ENCODE measurements at regions not wholly inside any gene's neighbourhood (a gene's known extent, or its start where the extent isn't known, plus 50 kb on each side); places are given as distances from the start of the nearest gene placed in this dataset.

GRCh38 chr3:87145553-87145952, 81.6 kb upstream of the CHMP2B start:
- Histone ChIP-seq H3K9me3 (ENCODE audit: control insufficient read depth, insufficient read depth, low read length) (peaks cover 18% of the 10 kb centered on the region), H3K27me3 (ENCODE audit: control insufficient read depth, insufficient read depth, low read length) (no peaks in the 10 kb centered on the region)

DNA sequence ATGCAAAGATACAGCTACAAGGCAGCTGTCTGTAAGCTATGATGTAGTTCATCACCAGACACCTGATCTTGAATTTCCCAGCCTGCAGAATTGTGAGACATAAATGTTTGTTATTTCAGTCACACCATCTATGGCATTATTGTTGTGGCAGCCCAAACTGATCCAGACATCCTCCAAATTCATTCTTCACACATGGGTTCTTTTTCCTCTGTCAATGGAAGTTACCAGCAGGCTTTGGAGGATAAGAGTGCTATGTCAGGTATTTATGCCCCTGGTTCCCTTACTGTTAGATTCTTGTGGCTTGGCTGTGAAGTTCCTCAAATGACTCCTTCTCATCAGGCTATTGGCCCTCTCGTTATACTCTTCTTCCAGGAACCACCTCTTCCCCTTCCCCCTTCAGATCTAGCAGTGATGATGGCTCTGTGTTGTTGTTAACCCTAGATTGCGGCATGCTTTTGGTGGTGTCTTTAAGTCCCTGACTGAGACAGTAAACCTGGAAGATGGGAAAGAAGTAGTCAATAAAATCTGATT, 91.0 kb upstream of the CHMP2B start:
- no peak overlapping the region for H3K9ac ChIP-seq (ENCODE audit: low read depth, low read length)
- H3K27ac ChIP-seq (ENCODE audit: low read depth, low read length): no peak overlapping the region
- H3K9me3 ChIP-seq (ENCODE audit: control insufficient read depth, insufficient read depth, low read length): peaks cover 9% of the 10 kb centered on the region
- no peaks in the 10 kb centered on the region for H3K4me1 ChIP-seq (ENCODE audit: control insufficient read depth, insufficient read depth, low read length)
- no peak overlapping the region for H3K4me3 ChIP-seq (ENCODE audit: low read depth, low read length)
- H3K36me3 ChIP-seq (ENCODE audit: control insufficient read depth, insufficient read depth, low read length): no peaks in the 10 kb centered on the region
- H3K27me3 ChIP-seq (ENCODE audit: control insufficient read depth, insufficient read depth, low read length): no peaks in the 10 kb centered on the region

More at GRCh38 chr3:87145553-87145952, 81.6 kb upstream of the CHMP2B start:
- Histone ChIP-seq H3K36me3 (ENCODE audit: control insufficient read depth, insufficient read depth, low read length) (no peaks in the 10 kb centered on the region), H3K4me1 (ENCODE audit: control insufficient read depth, insufficient read depth, low read length) (no peaks in the 10 kb centered on the region), H3K4me3 (ENCODE audit: low read depth, low read length) (no peak overlapping the region), H3K27ac (ENCODE audit: low read depth, low read length) (no peak overlapping the region), H3K9ac (ENCODE audit: low read depth, low read length) (no peak overlapping the region)

DNA sequence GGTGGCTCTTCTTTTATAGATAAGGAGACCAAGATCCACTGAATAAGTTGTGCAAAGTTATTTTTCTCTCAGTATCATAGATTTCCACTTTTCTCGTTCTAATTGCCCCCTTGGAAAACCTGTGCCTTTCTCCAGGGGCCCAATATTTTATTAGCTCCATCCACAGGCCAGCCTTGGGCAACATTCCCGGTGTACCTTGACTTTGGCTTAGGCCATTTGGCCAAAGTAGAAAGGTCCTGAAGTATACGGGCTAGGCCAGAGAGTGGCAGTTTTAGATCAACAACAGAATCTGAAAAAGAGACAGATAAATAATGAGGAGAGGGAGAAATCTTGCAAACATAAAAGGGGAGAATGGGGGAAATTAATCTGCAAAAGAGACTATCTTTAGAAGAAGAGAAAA, 91.7 kb upstream of the CHMP2B start:
- Histone ChIP-seq H3K27ac (ENCODE audit: low read depth, low read length) (no peak overlapping the region), H3K9me3 (ENCODE audit: control insufficient read depth, insufficient read depth, low read length) (peaks cover 2% of the 10 kb centered on the region), H3K4me1 (ENCODE audit: control insufficient read depth, insufficient read depth, low read length) (no peaks in the 10 kb centered on the region), H3K27me3 (ENCODE audit: control insufficient read depth, insufficient read depth, low read length) (no peaks in the 10 kb centered on the region), H3K36me3 (ENCODE audit: control insufficient read depth, insufficient read depth, low read length) (no peaks in the 10 kb centered on the region), H3K9ac (ENCODE audit: low read depth, low read length) (no peak overlapping the region), H3K4me3 (ENCODE audit: low read depth, low read length) (no peak overlapping the region)

- Histone ChIP-seq H3K27me3 (ENCODE audit: control insufficient read depth, insufficient read depth, low read length) (no peaks in the 10 kb centered on the region), H3K36me3 (ENCODE audit: control insufficient read depth, insufficient read depth, low read length) (no peaks in the 10 kb centered on the region), H3K4me3 (ENCODE audit: low read depth, low read length) (no peak overlapping the region), H3K9ac (ENCODE audit: low read depth, low read length) (no peak overlapping the region), H3K27ac (ENCODE audit: low read depth, low read length) (no peak overlapping the region), H3K9me3 (ENCODE audit: control insufficient read depth, insufficient read depth, low read length) (no peaks in the 10 kb centered on the region), H3K4me1 (ENCODE audit: control insufficient read depth, insufficient read depth, low read length) (no peaks in the 10 kb centered on the region)
Measured at GRCh38 chr3:87132801-87133200, 94.3 kb upstream of the CHMP2B start.

- H3K9ac ChIP-seq (ENCODE audit: low read depth, low read length): no peak overlapping the region
Measured at GRCh38 chr3:87128006-87128405, 99.1 kb upstream of the CHMP2B start.

GRCh38 chr3:87127281-87127680, 99.8 kb upstream of the CHMP2B start:
- no peaks in the 10 kb centered on the region for H3K36me3 ChIP-seq (ENCODE audit: control insufficient read depth, insufficient read depth, low read length)
- H3K27me3 ChIP-seq (ENCODE audit: control insufficient read depth, insufficient read depth, low read length): no peaks in the 10 kb centered on the region
- no peak overlapping the region for H3K4me3 ChIP-seq (ENCODE audit: low read depth, low read length)
- no peaks in the 10 kb centered on the region for H3K4me1 ChIP-seq (ENCODE audit: control insufficient read depth, insufficient read depth, low read length)
- H3K27ac ChIP-seq (ENCODE audit: low read depth, low read length): no peak overlapping the region
- no peaks in the 10 kb centered on the region for H3K9me3 ChIP-seq (ENCODE audit: control insufficient read depth, insufficient read depth, low read length)
- no peak overlapping the region for H3K9ac ChIP-seq (ENCODE audit: low read depth, low read length)

More at GRCh38 chr3:87128006-87128405, 99.1 kb upstream of the CHMP2B start:
- no peak overlapping the region for H3K27ac ChIP-seq (ENCODE audit: low read depth, low read length)
- H3K27me3 ChIP-seq (ENCODE audit: control insufficient read depth, insufficient read depth, low read length): no peaks in the 10 kb centered on the region
- no peak overlapping the region for H3K4me3 ChIP-seq (ENCODE audit: low read depth, low read length)
- no peaks in the 10 kb centered on the region for H3K4me1 ChIP-seq (ENCODE audit: control insufficient read depth, insufficient read depth, low read length)
- H3K9me3 ChIP-seq (ENCODE audit: control insufficient read depth, insufficient read depth, low read length): no peaks in the 10 kb centered on the region
- no peaks in the 10 kb centered on the region for H3K36me3 ChIP-seq (ENCODE audit: control insufficient read depth, insufficient read depth, low read length)

DNA sequence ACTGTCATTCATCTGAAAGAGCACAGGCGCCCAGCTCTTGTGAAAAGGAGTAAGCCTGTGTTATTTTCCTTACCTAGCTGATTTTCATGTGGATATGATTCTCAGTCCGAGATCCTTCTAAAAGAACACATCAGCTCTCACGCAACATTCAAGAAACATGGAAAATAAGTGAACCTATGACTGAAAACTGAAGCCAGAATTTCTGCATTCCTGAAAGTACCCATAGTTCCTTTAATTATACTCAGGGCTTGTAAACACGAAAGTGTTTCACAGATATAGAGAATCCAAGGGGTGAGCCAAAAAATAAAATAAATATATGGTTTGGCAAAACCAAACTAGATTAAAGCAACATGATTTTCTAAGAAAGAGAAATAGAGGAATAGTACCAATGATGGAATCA, 100.8 kb upstream of the CHMP2B start:
- Histone ChIP-seq H3K4me1 (ENCODE audit: control insufficient read depth, insufficient read depth, low read length) (0 out of 2 replicates have a peak, but pooled peaks cover under 1% of the 10 kb centered on the region), H3K36me3 (ENCODE audit: control insufficient read depth, insufficient read depth, low read length) (no peaks in the 10 kb centered on the region), H3K9me3 (ENCODE audit: control insufficient read depth, insufficient read depth, low read length) (no peaks in the 10 kb centered on the region), H3K27me3 (ENCODE audit: control insufficient read depth, insufficient read depth, low read length) (no peaks in the 10 kb centered on the region), H3K27ac (ENCODE audit: low read depth, low read length) (no peak overlapping the region), H3K9ac (ENCODE audit: low read depth, low read length) (no peak overlapping the region), H3K4me3 (ENCODE audit: low read depth, low read length) (no peak overlapping the region)

DNA sequence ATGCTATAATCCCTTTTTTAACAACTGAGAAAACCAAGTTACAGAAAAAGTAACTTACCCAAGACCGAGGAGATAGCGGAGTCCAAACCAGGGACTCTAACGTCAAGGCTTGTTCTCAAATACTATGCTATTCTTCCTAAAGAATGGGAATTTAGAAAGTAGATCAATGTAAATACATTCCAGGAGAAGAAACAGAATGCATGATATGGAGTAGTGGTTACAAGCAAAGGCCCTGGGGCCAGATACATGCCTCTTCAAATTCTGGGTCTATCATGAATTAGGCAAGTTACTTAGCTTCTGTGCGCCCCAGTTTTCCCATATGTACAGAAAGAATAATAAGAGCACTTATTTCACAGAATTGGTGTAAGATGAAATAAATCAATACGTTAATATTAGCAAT, 102.0 kb upstream of the CHMP2B start:
- H3K9me3 ChIP-seq (ENCODE audit: control insufficient read depth, insufficient read depth, low read length): no peaks in the 10 kb centered on the region

DNA sequence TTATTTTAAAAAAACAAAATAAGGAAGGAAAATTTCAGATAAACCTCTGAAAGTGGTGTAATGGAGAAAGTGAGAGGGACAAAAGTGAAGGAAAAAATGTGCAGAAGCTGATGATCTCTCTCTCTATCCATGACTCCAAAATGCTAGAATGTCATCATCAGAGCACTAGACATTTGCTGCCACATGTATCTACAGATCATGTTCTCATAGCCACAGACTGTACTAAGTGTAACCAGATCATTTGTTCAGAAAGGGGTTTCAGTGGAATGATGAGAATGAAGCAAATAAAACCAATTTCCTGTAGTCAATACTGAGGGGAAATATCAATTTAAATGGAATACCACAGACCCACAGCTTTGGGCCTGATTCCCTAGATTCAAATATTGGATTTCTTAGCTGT, 104.3 kb upstream of the CHMP2B start:
- Histone ChIP-seq H3K9ac (ENCODE audit: low read depth, low read length) (no peak overlapping the region), H3K9me3 (ENCODE audit: control insufficient read depth, insufficient read depth, low read length) (no peaks in the 10 kb centered on the region), H3K27ac (ENCODE audit: low read depth, low read length) (no peak overlapping the region), H3K4me3 (ENCODE audit: low read depth, low read length) (no peak overlapping the region), H3K4me1 (ENCODE audit: control insufficient read depth, insufficient read depth, low read length) (peaks cover 11% of the 10 kb centered on the region), H3K36me3 (ENCODE audit: control insufficient read depth, insufficient read depth, low read length) (no peaks in the 10 kb centered on the region), H3K27me3 (ENCODE audit: control insufficient read depth, insufficient read depth, low read length) (no peaks in the 10 kb centered on the region)

More for the DNA sequence above, 102.0 kb upstream of the CHMP2B start:
- H3K36me3 ChIP-seq (ENCODE audit: control insufficient read depth, insufficient read depth, low read length): no peaks in the 10 kb centered on the region
- peaks cover 11% of the 10 kb centered on the region for H3K4me1 ChIP-seq (ENCODE audit: control insufficient read depth, insufficient read depth, low read length)
- no peak overlapping the region for H3K27ac ChIP-seq (ENCODE audit: low read depth, low read length)
- no peak overlapping the region for H3K9ac ChIP-seq (ENCODE audit: low read depth, low read length)
- no peaks in the 10 kb centered on the region for H3K27me3 ChIP-seq (ENCODE audit: control insufficient read depth, insufficient read depth, low read length)
- H3K4me3 ChIP-seq (ENCODE audit: low read depth, low read length): no peak overlapping the region

DNA sequence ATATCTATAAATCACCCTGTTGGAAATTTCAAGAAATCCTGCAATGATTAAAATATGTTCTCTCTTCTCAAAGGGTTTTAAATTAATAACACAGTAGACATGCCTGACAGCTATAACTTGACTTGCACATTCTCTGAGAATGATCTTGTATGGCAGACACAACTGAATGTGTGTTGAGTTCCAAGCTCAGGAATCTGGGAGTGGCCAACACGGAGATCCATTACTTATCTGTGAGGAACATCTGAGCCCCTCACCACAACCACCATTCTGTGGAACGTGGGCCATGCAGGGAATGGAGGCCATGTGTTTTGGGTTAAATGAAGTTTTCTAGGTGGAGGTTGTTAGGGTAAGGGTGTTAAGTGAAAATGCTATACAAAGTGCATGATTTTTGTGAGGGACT, 105.3 kb upstream of the CHMP2B start:
- Histone ChIP-seq H3K9me3 (ENCODE audit: control insufficient read depth, insufficient read depth, low read length) (no peaks in the 10 kb centered on the region), H3K27ac (ENCODE audit: low read depth, low read length) (no peak overlapping the region), H3K4me1 (ENCODE audit: control insufficient read depth, insufficient read depth, low read length) (peaks cover 11% of the 10 kb centered on the region)

GRCh38 chr3:87120881-87121280, 106.2 kb upstream of the CHMP2B start:
- no peaks in the 10 kb centered on the region for H3K27me3 ChIP-seq (ENCODE audit: control insufficient read depth, insufficient read depth, low read length)
- peaks cover 11% of the 10 kb centered on the region for H3K4me1 ChIP-seq (ENCODE audit: control insufficient read depth, insufficient read depth, low read length)
- no peak overlapping the region for H3K27ac ChIP-seq (ENCODE audit: low read depth, low read length)
- H3K4me3 ChIP-seq (ENCODE audit: low read depth, low read length): no peak overlapping the region
- H3K9ac ChIP-seq (ENCODE audit: low read depth, low read length): no peak overlapping the region
- H3K36me3 ChIP-seq (ENCODE audit: control insufficient read depth, insufficient read depth, low read length): no peaks in the 10 kb centered on the region
- H3K9me3 ChIP-seq (ENCODE audit: control insufficient read depth, insufficient read depth, low read length): no peaks in the 10 kb centered on the region

More for the DNA sequence above, 105.3 kb upstream of the CHMP2B start:
- Histone ChIP-seq H3K36me3 (ENCODE audit: control insufficient read depth, insufficient read depth, low read length) (no peaks in the 10 kb centered on the region), H3K4me3 (ENCODE audit: low read depth, low read length) (no peak overlapping the region), H3K9ac (ENCODE audit: low read depth, low read length) (no peak overlapping the region), H3K27me3 (ENCODE audit: control insufficient read depth, insufficient read depth, low read length) (no peaks in the 10 kb centered on the region)

GRCh38 chr3:87120236-87120635, 106.9 kb upstream of the CHMP2B start:
- no peaks in the 10 kb centered on the region for H3K36me3 ChIP-seq (ENCODE audit: control insufficient read depth, insufficient read depth, low read length)
- no peaks in the 10 kb centered on the region for H3K9me3 ChIP-seq (ENCODE audit: control insufficient read depth, insufficient read depth, low read length)
- no peak overlapping the region for H3K4me3 ChIP-seq (ENCODE audit: low read depth, low read length)
- no peak overlapping the region for H3K9ac ChIP-seq (ENCODE audit: low read depth, low read length)
- peak overlapping the region; percentile 7 for H3K27ac ChIP-seq (ENCODE audit: low read depth, low read length)
- H3K4me1 ChIP-seq (ENCODE audit: control insufficient read depth, insufficient read depth, low read length): peaks cover 11% of the 10 kb centered on the region
- no peaks in the 10 kb centered on the region for H3K27me3 ChIP-seq (ENCODE audit: control insufficient read depth, insufficient read depth, low read length)
